CD14-positive monocyte (primary cell): ENCODE measurements at regions not wholly inside any gene's neighbourhood (a gene's known extent, or its start where the extent isn't known, plus 50 kb on each side); places are given as distances from the start of the nearest gene placed in this dataset.

Source experiments
- DNase-seq, 3 donors: peaks; one replicate each; pipeline ENCODE4 v3.0.0-alpha.2; 2011 to 2022
- H2AFZ ChIP-seq: 2 replicates; pipeline ENCODE4 v1.6.0; 2012; ENCODE audit warnings: mild to moderate bottlenecking, low read depth, low read length, inconsistent platforms; ENCODE audit not compliant: insufficient read depth, poor library complexity, severe bottlenecking
- H3K27ac ChIP-seq, 2 donors: 1 replicate in 1 of 2; 2 replicates in 1 of 2; pipeline ENCODE4 v1.5.1; 2012 to 2013; ENCODE audit warnings: low read length in 2 of 2, control low read depth in 1 of 2, inconsistent platforms in 1 of 2, low read depth in 1 of 2, mild to moderate bottlenecking in 1 of 2
- H3K27me3 ChIP-seq, 2 donors: one replicate each; pipeline versions ENCODE4 v1.6.0 to v1.6.1; 2011 to 2013; ENCODE audit warnings: low read length in 2 of 2; ENCODE audit not compliant: control insufficient read depth in 2 of 2, insufficient read depth in 2 of 2
- H3K36me3 ChIP-seq, 2 donors: replicated peaks in 1 of 2; 1 replicate in 1 of 2; 2 replicates in 1 of 2; pipeline versions ENCODE4 v1.5.1 to v1.6.1; 2012 to 2013; ENCODE audit warnings: low read length in 2 of 2, control low read depth in 1 of 2, inconsistent platforms in 1 of 2, mild to moderate bottlenecking in 1 of 2; ENCODE audit not compliant: insufficient read depth in 2 of 2, control insufficient read depth in 1 of 2
- H3K4me1 ChIP-seq, 2 donors: 1 replicate in 1 of 2; 2 replicates in 1 of 2; pipeline versions ENCODE4 v1.5.1 to v1.6.1; 2012 to 2013; ENCODE audit warnings: low read length in 2 of 2, control low read depth in 1 of 2, inconsistent platforms in 1 of 2, mild to moderate bottlenecking in 1 of 2, moderate library complexity in 1 of 2; ENCODE audit not compliant: insufficient read depth in 2 of 2, control insufficient read depth in 1 of 2
- H3K4me2 ChIP-seq: replicated peaks from 2 replicates; pipeline ENCODE3; 2012; ENCODE audit warnings: low read length, moderate library complexity, mild to moderate bottlenecking; ENCODE audit not compliant: poor library complexity, severe bottlenecking; ENCODE audit errors: extremely low read depth
- H3K4me3 ChIP-seq, 3 experiments: fragments of 200-600 bp in 1 of 3; sonication (generic) in 1 of 3; replicated peaks in 1 of 3; 1 replicate in 2 of 3; 2 replicates in 1 of 3; pipeline ENCODE4 v1.5.1; 2011 to 2013; ENCODE audit warnings: low read length in 3 of 3, mild to moderate bottlenecking in 3 of 3, control low read depth in 2 of 3, low read depth in 2 of 3, inconsistent platforms in 1 of 3, moderate library complexity in 1 of 3
- H3K79me2 ChIP-seq: 2 replicates; pipeline ENCODE4 v1.6.0; 2012; ENCODE audit warnings: mild to moderate bottlenecking, control low read depth, inconsistent platforms, low read length, moderate library complexity; ENCODE audit not compliant: insufficient read depth
- H3K9ac ChIP-seq: 2 replicates; pipeline ENCODE4 v1.6.0; 2017; ENCODE audit warnings: low read length, mild to moderate bottlenecking; ENCODE audit not compliant: insufficient read depth, poor library complexity, severe bottlenecking
- H3K9me3 ChIP-seq, 2 donors: replicated peaks in 1 of 2; 1 replicate in 1 of 2; 2 replicates in 1 of 2; pipeline versions ENCODE4 v1.5.1 to v1.6.1; 2012 to 2013; ENCODE audit warnings: low read length in 2 of 2, control low read depth in 1 of 2; ENCODE audit not compliant: control insufficient read depth in 1 of 2, insufficient read depth in 1 of 2
- H4K20me1 ChIP-seq: 2 replicates; pipeline ENCODE4 v1.6.0; 2012; ENCODE audit warnings: mild to moderate bottlenecking, low read length, control low read depth, moderate library complexity; ENCODE audit not compliant: insufficient read depth
- H3K27ac Mint-ChIP-seq, 7 donors: one replicate each; pipeline ENCODE4 v1.8.0; 2020; ENCODE audit warnings: mild to moderate bottlenecking in 7 of 7, mixed read lengths in 7 of 7, moderate library complexity in 6 of 7, inconsistent platforms in 2 of 7
- H3K27me3 Mint-ChIP-seq, 3 donors: one replicate each; pipeline ENCODE4 v1.8.0; 2021 to 2022; ENCODE audit warnings: low read depth in 3 of 3, mild to moderate bottlenecking in 3 of 3, mixed read lengths in 3 of 3, moderate library complexity in 3 of 3, inconsistent platforms in 1 of 3
- H3K36me3 Mint-ChIP-seq, 2 donors: one replicate each; pipeline ENCODE4 v1.8.0; 2020; ENCODE audit warnings: mixed read lengths in 2 of 2, inconsistent platforms in 1 of 2, mild to moderate bottlenecking in 1 of 2
- H3K4me1 Mint-ChIP-seq: one replicate; pipeline ENCODE4 v1.8.0; 2020; ENCODE audit warnings: mild to moderate bottlenecking, mixed read lengths
- H3K4me3 Mint-ChIP-seq, 2 donors: one replicate each; pipeline ENCODE4 v1.8.0; 2020; ENCODE audit warnings: mild to moderate bottlenecking in 2 of 2, mixed read lengths in 2 of 2, moderate library complexity in 1 of 2
- H3K9me3 Mint-ChIP-seq, 7 donors: one replicate each; pipeline ENCODE4 v1.8.0; 2020 to 2022; ENCODE audit warnings: mixed read lengths in 7 of 7, mild to moderate bottlenecking in 6 of 7, moderate library complexity in 6 of 7, inconsistent platforms in 2 of 7
- WGBS: methylation state at CpG from one replicate; pipeline ENCODE4 v1.1.5; 2013; ENCODE audit warnings: missing lambda C conversion rate; ENCODE audit not compliant: insufficient coverage; 5-methylcytosine and 5-hydroxymethylcytosine counted together
- intact Hi-C, 2 donors: fragments of 100-400 bp; cut with micrococcal nuclease; formaldehyde crosslinking; loops; one replicate each; pipeline versions ENCODE4 v1.15.0 to v1.15.1; 2023
- TF ChIP-seq, protein P1 (sequence below): fragments of 200-600 bp; IDR thresholded peaks from one replicate; pipeline ENCODE4 v1.8.0; 2022; ENCODE audit warnings: antibody characterized with exemption, mild to moderate bottlenecking

DNA sequence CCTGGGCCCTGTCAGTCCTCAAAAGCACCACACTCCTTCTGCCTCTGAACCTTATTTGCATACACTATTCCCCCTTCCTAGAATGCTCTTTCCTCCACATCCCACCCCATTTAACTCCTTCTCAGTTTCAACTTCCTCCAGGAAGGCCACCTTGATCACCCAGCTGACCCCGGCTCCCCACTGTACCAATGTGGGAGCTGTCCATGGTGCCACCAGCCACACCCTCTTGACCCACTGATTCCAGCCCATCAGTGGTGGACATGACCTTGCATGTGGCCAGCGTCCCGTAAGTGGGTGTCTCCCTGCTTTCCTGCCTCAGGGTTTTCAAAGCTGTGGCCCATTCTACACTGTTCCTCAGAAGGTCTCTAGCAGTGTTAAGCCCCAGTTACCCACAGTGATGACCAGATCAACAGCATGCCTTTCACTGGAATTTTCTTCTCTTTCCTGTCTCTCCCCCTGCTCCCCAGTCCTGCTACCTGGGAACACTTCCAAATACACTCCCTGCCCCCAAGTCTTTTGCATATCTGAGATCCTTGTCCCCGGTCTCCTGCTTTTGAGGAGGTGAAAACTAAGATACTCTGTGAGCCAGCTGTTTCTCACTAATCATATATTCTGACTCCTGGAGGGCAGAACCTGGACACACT lies 346.6 kb downstream of the MN1 start:
- intact Hi-C loops = no loop called here
- H3K4me3 ChIP-seq = no peak overlapping the region
- H3K9ac ChIP-seq = no peak overlapping the region
- H3K27ac ChIP-seq = no peak overlapping the region
- TF ChIP-seq, protein P1, sequence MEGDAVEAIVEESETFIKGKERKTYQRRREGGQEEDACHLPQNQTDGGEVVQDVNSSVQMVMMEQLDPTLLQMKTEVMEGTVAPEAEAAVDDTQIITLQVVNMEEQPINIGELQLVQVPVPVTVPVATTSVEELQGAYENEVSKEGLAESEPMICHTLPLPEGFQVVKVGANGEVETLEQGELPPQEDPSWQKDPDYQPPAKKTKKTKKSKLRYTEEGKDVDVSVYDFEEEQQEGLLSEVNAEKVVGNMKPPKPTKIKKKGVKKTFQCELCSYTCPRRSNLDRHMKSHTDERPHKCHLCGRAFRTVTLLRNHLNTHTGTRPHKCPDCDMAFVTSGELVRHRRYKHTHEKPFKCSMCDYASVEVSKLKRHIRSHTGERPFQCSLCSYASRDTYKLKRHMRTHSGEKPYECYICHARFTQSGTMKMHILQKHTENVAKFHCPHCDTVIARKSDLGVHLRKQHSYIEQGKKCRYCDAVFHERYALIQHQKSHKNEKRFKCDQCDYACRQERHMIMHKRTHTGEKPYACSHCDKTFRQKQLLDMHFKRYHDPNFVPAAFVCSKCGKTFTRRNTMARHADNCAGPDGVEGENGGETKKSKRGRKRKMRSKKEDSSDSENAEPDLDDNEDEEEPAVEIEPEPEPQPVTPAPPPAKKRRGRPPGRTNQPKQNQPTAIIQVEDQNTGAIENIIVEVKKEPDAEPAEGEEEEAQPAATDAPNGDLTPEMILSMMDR = no peak
- no peak overlapping the region for H2AFZ ChIP-seq
- peaks cover 0 to 6% of the 10 kb centered on the region in 2 donors for H3K9me3 ChIP-seq
- H3K36me3 ChIP-seq = no peaks in the 10 kb centered on the region
- no peaks in the 10 kb centered on the region for H3K4me1 Mint-ChIP-seq
- peaks cover 7 to 13% (median 7%) of the 10 kb centered on the region in 3 donors for H3K27me3 Mint-ChIP-seq
- 82% methylated on average over 3 of the region's 4 CpGs for WGBS
- no peaks in the 10 kb centered on the region for H3K36me3 Mint-ChIP-seq
- no peak overlapping the region for H3K4me2 ChIP-seq
- DNase-seq = no peak
- H3K4me1 ChIP-seq = no peaks in the 10 kb centered on the region
- H3K27me3 ChIP-seq = no peaks in the 10 kb centered on the region
- no peak overlapping the region for H3K4me3 Mint-ChIP-seq
- no peaks in the 10 kb centered on the region for H3K79me2 ChIP-seq
- H4K20me1 ChIP-seq = no peaks in the 10 kb centered on the region
- H3K9me3 Mint-ChIP-seq = peaks cover 0 to 8% (median 6%) of the 10 kb centered on the region in 7 donors
- H3K27ac Mint-ChIP-seq = no peak overlapping the region

DNA sequence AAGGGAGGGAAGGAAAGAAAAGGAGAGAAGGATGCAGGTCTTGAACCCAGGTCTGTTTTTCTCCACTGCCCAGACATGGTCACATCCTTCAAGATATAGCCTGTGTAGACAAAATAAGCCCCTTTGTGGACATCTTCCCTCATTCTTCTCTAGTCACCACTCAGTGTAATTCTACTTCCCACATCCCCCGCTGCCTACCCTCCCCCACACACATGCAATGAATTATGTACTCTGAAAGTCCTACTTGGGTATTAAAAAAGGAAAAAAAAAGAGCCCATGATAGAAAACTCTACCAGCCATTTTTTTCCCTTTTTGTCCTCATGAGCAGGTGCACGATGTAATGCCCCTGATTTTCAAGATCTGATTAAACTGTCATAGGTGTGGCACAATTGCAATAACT lies 346.0 kb downstream of the MN1 start:
- no peaks in the 10 kb centered on the region for H3K36me3 ChIP-seq
- 100% methylated on average over 1 of the region's 2 CpGs for WGBS
- DNase-seq = no peak
- H3K27me3 Mint-ChIP-seq = peaks cover 7 to 11% (median 9%) of the 10 kb centered on the region in 3 donors
- no peaks in the 10 kb centered on the region for H3K36me3 Mint-ChIP-seq
- TF ChIP-seq, protein P1 = no peak
- no peaks in the 10 kb centered on the region for H3K4me1 Mint-ChIP-seq
- no peaks in the 10 kb centered on the region for H3K4me1 ChIP-seq
- H3K4me2 ChIP-seq = no peak overlapping the region
- H3K9me3 ChIP-seq = peaks cover 0 to under 1% of the 10 kb centered on the region in 2 donors
- H3K27ac Mint-ChIP-seq = no peak overlapping the region
- no peaks in the 10 kb centered on the region for H3K27me3 ChIP-seq
- H3K4me3 Mint-ChIP-seq = no peak overlapping the region
- no peak overlapping the region for H3K27ac ChIP-seq
- peaks cover 0 to 3% (median 2%) of the 10 kb centered on the region in 7 donors for H3K9me3 Mint-ChIP-seq
- no peaks in the 10 kb centered on the region for H4K20me1 ChIP-seq
- no peaks in the 10 kb centered on the region for H3K79me2 ChIP-seq
- no peak overlapping the region for H2AFZ ChIP-seq
- no peak overlapping the region for H3K4me3 ChIP-seq
- no peak overlapping the region for H3K9ac ChIP-seq
- intact Hi-C loops = no loop called here
